ENCODE measurements at regions not wholly inside any gene's neighbourhood (a gene's known extent, or its start where the extent isn't known, plus 50 kb on each side); places are given as distances from the start of the nearest gene placed in this dataset.

GRCh38 chr1:221397606-221398005 is 344.3 kb downstream of the DUSP10 start:
- Mint-ChIP-seq H3K27ac (no peak overlapping the region), H3K4me3 (no peak overlapping the region), H3K4me1 (no peaks in the 10 kb centered on the region), H3K9me3 (peaks cover 0 to 12% (median 3%) of the 10 kb centered on the region in 8 donors), H3K27me3 (peaks cover 11% of the 10 kb centered on the region in 2 donors), H3K36me3 (no peaks in the 10 kb centered on the region)
- H3K36me3 ChIP-seq (ENCODE audit: insufficient read depth, low read length): no peaks in the 10 kb centered on the region
- H3K4me3 ChIP-seq (ENCODE audit: low read length in 2 of 2): no peak overlapping the region
- DNase-seq: no peak
- H3K27ac ChIP-seq (ENCODE audit: low read depth, low read length): no peak overlapping the region
- H3K4me1 ChIP-seq (ENCODE audit: insufficient read depth, low read length): no peaks in the 10 kb centered on the region
- no peaks in the 10 kb centered on the region for H3K9me3 ChIP-seq (ENCODE audit: control insufficient read depth in 1 of 2, low read length in 2 of 2)
- no peaks in the 10 kb centered on the region for H3K27me3 ChIP-seq (ENCODE audit: insufficient read depth, low read length)
- CTCF ChIA-PET (ENCODE audit: partially characterized antibody): no interaction called here
- POLR2A ChIA-PET (ENCODE audit: partially characterized antibody): no interaction called here
- intact Hi-C loops (cut with micrococcal nuclease): no loop called here

GRCh38 chr1:221405146-221405545 is 336.7 kb downstream of the DUSP10 start:
- Histone ChIP-seq H3K9me3 (ENCODE audit: control insufficient read depth in 1 of 2, low read length in 2 of 2) (no peaks in the 10 kb centered on the region), H3K27me3 (ENCODE audit: insufficient read depth, low read length) (no peaks in the 10 kb centered on the region), H3K4me3 (ENCODE audit: low read length in 2 of 2) (no peak overlapping the region), H3K36me3 (ENCODE audit: insufficient read depth, low read length) (no peaks in the 10 kb centered on the region), H3K27ac (ENCODE audit: low read depth, low read length) (no peak overlapping the region), H3K4me1 (ENCODE audit: insufficient read depth, low read length) (no peaks in the 10 kb centered on the region)
- Mint-ChIP-seq H3K4me3 (no peak overlapping the region), H3K27ac (no peak overlapping the region), H3K36me3 (no peaks in the 10 kb centered on the region), H3K4me1 (peaks cover 0 to 3% (median under 1%) of the 10 kb centered on the region in 4 donors), H3K27me3 (peaks cover 2 to 9% of the 10 kb centered on the region in 2 donors), H3K9me3 (peaks cover 0 to 3% (median 0%) of the 10 kb centered on the region in 8 donors)
- no peak for DNase-seq
- ChIA-PET CTCF (ENCODE audit: partially characterized antibody) (no interaction called here), POLR2A (ENCODE audit: partially characterized antibody) (no interaction called here)
- intact Hi-C loops (cut with micrococcal nuclease): no loop called here

GRCh38 chr1:221408117-221408803 is 333.6 kb downstream of the DUSP10 start:
- H3K36me3 ChIP-seq (ENCODE audit: insufficient read depth, low read length): no peaks in the 10 kb centered on the region
- H3K4me1 ChIP-seq (ENCODE audit: insufficient read depth, low read length): no peaks in the 10 kb centered on the region
- H3K9me3 ChIP-seq (ENCODE audit: control insufficient read depth in 1 of 2, low read length in 2 of 2): no peaks in the 10 kb centered on the region
- Mint-ChIP-seq H3K9me3 (no peaks in the 10 kb centered on the region), H3K27ac (no peak overlapping the region), H3K27me3 (peaks cover 5 to 20% of the 10 kb centered on the region in 2 donors), H3K4me1 (peaks cover 0 to 3% (median under 1%) of the 10 kb centered on the region in 4 donors), H3K4me3 (no peak overlapping the region), H3K36me3 (no peaks in the 10 kb centered on the region)
- no peaks in the 10 kb centered on the region for H3K27me3 ChIP-seq (ENCODE audit: insufficient read depth, low read length)
- DNase-seq: no peak
- ChIA-PET CTCF (ENCODE audit: partially characterized antibody) (no interaction called here), POLR2A (ENCODE audit: partially characterized antibody) (no interaction called here)
- no peak overlapping the region for H3K4me3 ChIP-seq (ENCODE audit: low read length in 2 of 2)
- intact Hi-C loops (cut with micrococcal nuclease): no loop called here
- no peak overlapping the region for H3K27ac ChIP-seq (ENCODE audit: low read depth, low read length)

- H3K4me3 ChIP-seq (ENCODE audit: low read length in 2 of 2): no peak overlapping the region
- CTCF ChIA-PET (ENCODE audit: partially characterized antibody): interaction anchor here (1.7 kb wide), 1 partner anchor 25 kb away, joined by 3 read pairs; no protein-coding TSS in a partner anchor
- no peak for DNase-seq
- Mint-ChIP-seq H3K27ac (no peak overlapping the region), H3K9me3 (no peaks in the 10 kb centered on the region), H3K4me3 (no peak overlapping the region), H3K36me3 (no peaks in the 10 kb centered on the region), H3K27me3 (peaks cover 13 to 26% of the 10 kb centered on the region in 2 donors), H3K4me1 (no peaks in the 10 kb centered on the region)
- intact Hi-C loops (cut with micrococcal nuclease): no loop called here
- H3K27me3 ChIP-seq (ENCODE audit: insufficient read depth, low read length): no peaks in the 10 kb centered on the region
- no peak overlapping the region for H3K27ac ChIP-seq (ENCODE audit: low read depth, low read length)
- POLR2A ChIA-PET (ENCODE audit: partially characterized antibody): no interaction called here
- H3K36me3 ChIP-seq (ENCODE audit: insufficient read depth, low read length): no peaks in the 10 kb centered on the region
- H3K4me1 ChIP-seq (ENCODE audit: insufficient read depth, low read length): no peaks in the 10 kb centered on the region
- no peaks in the 10 kb centered on the region for H3K9me3 ChIP-seq (ENCODE audit: control insufficient read depth in 1 of 2, low read length in 2 of 2)
Observed at GRCh38 chr1:221411283-221411682, 330.6 kb downstream of the DUSP10 start.

GRCh38 chr1:221414772-221415539 is 326.9 kb downstream of the DUSP10 start:
- CTCF ChIA-PET (ENCODE audit: partially characterized antibody): interaction anchor here (1.1 kb wide), 1 partner anchor 21 kb away, joined by 4 read pairs; no protein-coding TSS in a partner anchor
- H3K9me3 ChIP-seq (ENCODE audit: control insufficient read depth in 1 of 2, low read length in 2 of 2): no peaks in the 10 kb centered on the region

GRCh38 chr1:221415651-221416050 is 326.2 kb downstream of the DUSP10 start:
- intact Hi-C loops (cut with micrococcal nuclease): no loop called here
- CTCF ChIA-PET (ENCODE audit: partially characterized antibody): interaction anchor here (1.1 kb wide), 1 partner anchor 20 kb away, joined by 4 read pairs; no protein-coding TSS in a partner anchor
- no peaks in the 10 kb centered on the region for H3K27me3 ChIP-seq (ENCODE audit: insufficient read depth, low read length)

More at GRCh38 chr1:221414772-221415539, 326.9 kb downstream of the DUSP10 start:
- Mint-ChIP-seq H3K4me1 (no peaks in the 10 kb centered on the region), H3K9me3 (no peaks in the 10 kb centered on the region), H3K36me3 (no peaks in the 10 kb centered on the region), H3K27me3 (peaks cover 11 to 20% of the 10 kb centered on the region in 2 donors), H3K4me3 (no peak overlapping the region), H3K27ac (no peak overlapping the region)
- no peak overlapping the region for H3K4me3 ChIP-seq (ENCODE audit: low read length in 2 of 2)
- no peaks in the 10 kb centered on the region for H3K4me1 ChIP-seq (ENCODE audit: insufficient read depth, low read length)
- no peak overlapping the region for H3K27ac ChIP-seq (ENCODE audit: low read depth, low read length)
- H3K36me3 ChIP-seq (ENCODE audit: insufficient read depth, low read length): no peaks in the 10 kb centered on the region
- no peaks in the 10 kb centered on the region for H3K27me3 ChIP-seq (ENCODE audit: insufficient read depth, low read length)
- POLR2A ChIA-PET (ENCODE audit: partially characterized antibody): no interaction called here
- DNase-seq: no peak
- intact Hi-C loops (cut with micrococcal nuclease): no loop called here

GRCh38 chr1:221416142-221416541 is 325.7 kb downstream of the DUSP10 start:
- POLR2A ChIA-PET (ENCODE audit: partially characterized antibody): no interaction called here
- CTCF ChIA-PET (ENCODE audit: partially characterized antibody): interaction anchor here (1.1 kb wide), 1 partner anchor 20 kb away, joined by 4 read pairs; no protein-coding TSS in a partner anchor
- H3K4me3 Mint-ChIP-seq: no peak overlapping the region
- no peaks in the 10 kb centered on the region for H3K36me3 ChIP-seq (ENCODE audit: insufficient read depth, low read length)
- no peaks in the 10 kb centered on the region for H3K9me3 ChIP-seq (ENCODE audit: control insufficient read depth in 1 of 2, low read length in 2 of 2)
- no peak overlapping the region for H3K4me3 ChIP-seq (ENCODE audit: low read length in 2 of 2)
- H3K4me1 Mint-ChIP-seq: no peaks in the 10 kb centered on the region
- H3K27ac Mint-ChIP-seq: no peak overlapping the region
- no peaks in the 10 kb centered on the region for H3K9me3 Mint-ChIP-seq
- intact Hi-C loops (cut with micrococcal nuclease): no loop called here
- H3K36me3 Mint-ChIP-seq: no peaks in the 10 kb centered on the region
- H3K4me1 ChIP-seq (ENCODE audit: insufficient read depth, low read length): no peaks in the 10 kb centered on the region
- H3K27ac ChIP-seq (ENCODE audit: low read depth, low read length): no peak overlapping the region
- DNase-seq: no peak
- H3K27me3 ChIP-seq (ENCODE audit: insufficient read depth, low read length): no peaks in the 10 kb centered on the region
- peaks cover 11 to 14% of the 10 kb centered on the region in 2 donors for H3K27me3 Mint-ChIP-seq

More at GRCh38 chr1:221415651-221416050, 326.2 kb downstream of the DUSP10 start:
- H3K9me3 ChIP-seq (ENCODE audit: control insufficient read depth in 1 of 2, low read length in 2 of 2): no peaks in the 10 kb centered on the region
- DNase-seq: no peak
- no peak overlapping the region for H3K4me3 ChIP-seq (ENCODE audit: low read length in 2 of 2)
- Mint-ChIP-seq H3K27ac (no peak overlapping the region), H3K9me3 (no peaks in the 10 kb centered on the region), H3K36me3 (no peaks in the 10 kb centered on the region), H3K4me1 (no peaks in the 10 kb centered on the region), H3K4me3 (no peak overlapping the region), H3K27me3 (peaks cover 11 to 15% of the 10 kb centered on the region in 2 donors)
- no peak overlapping the region for H3K27ac ChIP-seq (ENCODE audit: low read depth, low read length)
- H3K36me3 ChIP-seq (ENCODE audit: insufficient read depth, low read length): no peaks in the 10 kb centered on the region
- no peaks in the 10 kb centered on the region for H3K4me1 ChIP-seq (ENCODE audit: insufficient read depth, low read length)
- POLR2A ChIA-PET (ENCODE audit: partially characterized antibody): no interaction called here

Data from CD4-positive, alpha-beta memory T cell (primary cell).